SU-DHL-6 (cell line): ENCODE measurements at regions not wholly inside any gene's neighbourhood (a gene's known extent, or its start where the extent isn't known, plus 50 kb on each side); places are given as distances from the start of the nearest gene placed in this dataset.
"Not testable (repeated sequence)": the region's sequence is repeated elsewhere in the genome, so short reads cannot be mapped to it uniquely, and the experiment has no call there.

ENCODE experiments used
- H2AFZ ChIP-seq: fragments of 200-600 bp; sonication (generic); 2 replicates; pipeline ENCODE4 v1.6.1; 2014; ENCODE audit warnings: low read depth, mild to moderate bottlenecking, moderate library complexity, mixed read lengths, antibody characterized with exemption, low read length; ENCODE audit not compliant: severe bottlenecking
- H3F3A ChIP-seq: fragments of 200-600 bp; shearing (Covaris generic); 2 replicates; pipeline ENCODE4 v1.6.0; 2016; ENCODE audit warnings: antibody characterized with exemption, mild to moderate bottlenecking; ENCODE audit not compliant: insufficient read depth
- H3K27ac ChIP-seq: fragments of 200-600 bp; sonication (generic); 2 replicates; pipeline ENCODE4 v1.5.1; 2016; ENCODE audit warnings: low read depth, mild to moderate bottlenecking, low read length, moderate library complexity, mixed read lengths
- H3K27me3 ChIP-seq: fragments of 200-600 bp; sonication (generic), shearing (Covaris generic); 2 replicates; pipeline ENCODE4 v1.6.0; 2014; ENCODE audit warnings: mild to moderate bottlenecking, low read length
- H3K36me3 ChIP-seq: fragments of 200-600 bp; sonication (generic); 2 replicates; pipeline ENCODE4 v1.6.1; 2014; ENCODE audit warnings: mild to moderate bottlenecking, low read length, mixed read lengths
- H3K4me2 ChIP-seq: fragments of 300-600, 200-600 bp; shearing (Covaris generic), sonication (generic); 2 replicates; pipeline ENCODE4 v1.6.0; 2014; ENCODE audit warnings: low read length, low read depth, mild to moderate bottlenecking; ENCODE audit not compliant: poor library complexity, severe bottlenecking
- H3K4me3 ChIP-seq: fragments of 200-600 bp; sonication (generic); 2 replicates; pipeline ENCODE4 v1.5.1; 2014; ENCODE audit warnings: antibody characterized with exemption, low read length, mild to moderate bottlenecking, mixed read lengths; ENCODE audit not compliant: insufficient read depth, poor library complexity, severe bottlenecking
- H3K79me2 ChIP-seq: fragments of 200-600 bp; sonication (generic); 2 replicates; pipeline ENCODE4 v1.6.1; 2014; ENCODE audit warnings: mild to moderate bottlenecking, low read length, moderate library complexity; ENCODE audit not compliant: insufficient read depth
- H3K9ac ChIP-seq: fragments of 200-600 bp; sonication (generic); 2 replicates; pipeline ENCODE4 v1.7.0; 2014; ENCODE audit warnings: mild to moderate bottlenecking, low read length
- H3K9me2 ChIP-seq: fragments of 200-600 bp; sonication (generic); replicated peaks from 2 replicates; pipeline ENCODE4 v1.6.1; 2014; ENCODE audit warnings: low read length; ENCODE audit not compliant: insufficient read depth
- H3K9me3 ChIP-seq: fragments of 200-600 bp; sonication (generic); 2 replicates; pipeline ENCODE4 v1.6.1; 2014; ENCODE audit warnings: low read length, mixed read lengths; ENCODE audit not compliant: insufficient read depth
- H4K20me1 ChIP-seq: fragments of 200-600 bp; sonication (generic); 2 replicates; pipeline ENCODE4 v1.6.1; 2014; ENCODE audit warnings: low read depth, mild to moderate bottlenecking, antibody characterized with exemption, low read length, moderate library complexity, mixed read lengths
- CTCF ChIP-seq: fragments of 200-600 bp; sonication (generic); IDR thresholded peaks from one replicate; pipeline ENCODE4 v1.5.1; 2017; ENCODE audit warnings: antibody characterized with exemption, mild to moderate bottlenecking, low read length, moderate library complexity; ENCODE audit not compliant: insufficient read depth, poor library complexity, severe bottlenecking
- EZH2phosphoT487 ChIP-seq: fragments of 200-600 bp; sonication (generic), shearing (Covaris generic); conservative IDR thresholded peaks from 2 replicates; pipeline ENCODE4 v1.6.1; 2018; ENCODE audit warnings: mild to moderate bottlenecking, antibody characterized with exemption, low read length, moderate library complexity, mixed read lengths

- H3K9me2 ChIP-seq: no peaks in the 10 kb centered on the region
- no peaks in the 10 kb centered on the region for H3K79me2 ChIP-seq
- H3K4me3 ChIP-seq: no peak overlapping the region
- H3F3A ChIP-seq: no peaks in the 10 kb centered on the region
- no peak for TF ChIP-seq EZH2phosphoT487
- TF ChIP-seq CTCF: no peak
- no peaks in the 10 kb centered on the region for H3K27me3 ChIP-seq
- H3K9ac ChIP-seq: no peak overlapping the region
- no peaks in the 10 kb centered on the region for H3K9me3 ChIP-seq
- no peaks in the 10 kb centered on the region for H4K20me1 ChIP-seq
- no peak overlapping the region for H3K27ac ChIP-seq
- H2AFZ ChIP-seq: no peak overlapping the region
- H3K4me2 ChIP-seq: no peak overlapping the region
- H3K36me3 ChIP-seq: no peaks in the 10 kb centered on the region
These were observed 67.3 kb upstream of the DDR1 start for GRCh38 chr6:30816791-30817739.

- not testable (repeated sequence) for H3F3A ChIP-seq, H2AFZ ChIP-seq, H3K27me3 ChIP-seq, H3K4me3 ChIP-seq, H3K27ac ChIP-seq, H3K4me2 ChIP-seq, H3K79me2 ChIP-seq, H3K9me2 ChIP-seq, H4K20me1 ChIP-seq, H3K9ac ChIP-seq, H3K9me3 ChIP-seq, H3K36me3 ChIP-seq
These were observed 68.0 kb upstream of the DDR1 start for GRCh38 chr6:30816296-30816695.

- H2AFZ ChIP-seq, H3K36me3 ChIP-seq, H3K4me3 ChIP-seq, H3F3A ChIP-seq, H3K9me2 ChIP-seq, H3K79me2 ChIP-seq, H3K27ac ChIP-seq, H3K4me2 ChIP-seq, H3K9ac ChIP-seq, H3K27me3 ChIP-seq, H3K9me3 ChIP-seq, H4K20me1 ChIP-seq: not testable (repeated sequence)
These were observed 69.1 kb upstream of the DDR1 start for GRCh38 chr6:30815041-30815742.

GRCh38 chr6:30814146-30815040 is 69.9 kb upstream of the DDR1 start:
- Histone ChIP-seq H3K27ac (no peak overlapping the region), H3K27me3 (no peaks in the 10 kb centered on the region), H3K4me3 (no peak overlapping the region), H2AFZ (no peak overlapping the region), H3F3A (no peaks in the 10 kb centered on the region), H3K4me2 (no peak overlapping the region), H3K79me2 (no peaks in the 10 kb centered on the region), H3K36me3 (no peaks in the 10 kb centered on the region), H4K20me1 (no peaks in the 10 kb centered on the region), H3K9me2 (no peaks in the 10 kb centered on the region), H3K9ac (no peak overlapping the region), H3K9me3 (no peaks in the 10 kb centered on the region)
- TF ChIP-seq CTCF: no peak
